OCI-LY1 (cell line): ENCODE measurements at regions not wholly inside any gene's neighbourhood (a gene's known extent, or its start where the extent isn't known, plus 50 kb on each side); places are given as distances from the start of the nearest gene placed in this dataset.
A peak's percentile ranks its signal among the peaks of the same experiment; 100 is the strongest.

Experiments
- H2AFZ ChIP-seq: fragments of 200-600 bp; sonication (generic), shearing (Covaris generic); 2 replicates; pipeline ENCODE4 v1.6.0; 2014; ENCODE audit warnings: antibody characterized with exemption, mild to moderate bottlenecking, low read length
- H3F3A ChIP-seq: fragments of 200-600 bp; sonication (generic), shearing (Covaris generic); 2 replicates; pipeline ENCODE4 v1.6.0; 2014; ENCODE audit warnings: mild to moderate bottlenecking, antibody characterized with exemption, low read length, moderate library complexity; ENCODE audit not compliant: insufficient read depth
- H3K27ac ChIP-seq: fragments of 200-600 bp; sonication (generic); 2 replicates; pipeline ENCODE4 v1.5.1; 2014; ENCODE audit warnings: low read length, mixed run types, mild to moderate bottlenecking, low read depth; ENCODE audit not compliant: poor library complexity, severe bottlenecking
- H3K27me3 ChIP-seq: fragments of 200-600 bp; sonication (generic); 2 replicates; pipeline ENCODE4 v1.6.0; 2014; ENCODE audit warnings: antibody characterized with exemption, mild to moderate bottlenecking, low read length, moderate library complexity; ENCODE audit not compliant: insufficient read depth
- H3K36me3 ChIP-seq: fragments of 200-600 bp; sonication (generic); 2 replicates; pipeline ENCODE4 v1.6.1; 2014; ENCODE audit warnings: mild to moderate bottlenecking, antibody characterized with exemption, low read length, moderate library complexity, mixed read lengths; ENCODE audit not compliant: insufficient read depth
- H3K4me1 ChIP-seq: fragments of 200-600 bp; sonication (generic); 2 replicates; pipeline ENCODE4 v1.5.1; 2014; ENCODE audit warnings: mild to moderate bottlenecking, low read length, moderate library complexity; ENCODE audit not compliant: insufficient read depth, severe bottlenecking
- H3K4me2 ChIP-seq: fragments of 200-600 bp; sonication (generic), shearing (Covaris generic); 2 replicates; pipeline ENCODE4 v1.6.1; 2014; ENCODE audit warnings: low read length
- H3K4me3 ChIP-seq: fragments of 200-600 bp; sonication (generic); 2 replicates; pipeline ENCODE4 v1.5.1; 2014; ENCODE audit warnings: low read length, low read depth, mild to moderate bottlenecking, mixed read lengths; ENCODE audit not compliant: poor library complexity, severe bottlenecking
- H3K79me2 ChIP-seq: fragments of 200-600 bp; shearing (Covaris generic); 2 replicates; pipeline ENCODE4 v1.6.1; 2016; ENCODE audit warnings: mixed run types, low read length, mixed read lengths; ENCODE audit not compliant: insufficient read depth
- H3K9ac ChIP-seq: fragments of 200-600 bp; sonication (generic), shearing (Covaris generic); 2 replicates; pipeline ENCODE4 v1.6.1; 2014; ENCODE audit warnings: mild to moderate bottlenecking, low read length, mixed read lengths
- H3K9me2 ChIP-seq: fragments of 200-600 bp; sonication (generic), shearing (Covaris generic); 2 replicates; pipeline ENCODE4 v1.6.1; 2014; ENCODE audit warnings: low read depth, mild to moderate bottlenecking, low read length, mixed read lengths
- H3K9me3 ChIP-seq: fragments of 200-600 bp; shearing (Covaris generic); 2 replicates; pipeline ENCODE4 v1.6.1; 2014; ENCODE audit warnings: low read length, mixed read lengths
- H4K20me1 ChIP-seq: fragments of 200-600 bp; sonication (generic), shearing (Covaris generic); 2 replicates; pipeline ENCODE4 v1.6.0; 2016; ENCODE audit warnings: mild to moderate bottlenecking, low read length; ENCODE audit not compliant: insufficient read depth
- EZH2 ChIP-seq: fragments of 200-600 bp; sonication (generic), shearing (Covaris generic); IDR thresholded peaks from 2 replicates; pipeline ENCODE4 v1.8.0; 2017; ENCODE audit warnings: borderline replicate concordance, mixed run types, mild to moderate bottlenecking, antibody characterized with exemption, low read length, moderate library complexity, mixed read lengths
- TF ChIP-seq, protein P1 (sequence below): fragments of 200-600 bp; sonication (generic), shearing (Covaris generic); IDR thresholded peaks from 2 replicates; pipeline ENCODE4 v1.5.1; 2017; ENCODE audit warnings: mild to moderate bottlenecking, antibody characterized with exemption, low read length, moderate library complexity, mixed read lengths

DNA sequence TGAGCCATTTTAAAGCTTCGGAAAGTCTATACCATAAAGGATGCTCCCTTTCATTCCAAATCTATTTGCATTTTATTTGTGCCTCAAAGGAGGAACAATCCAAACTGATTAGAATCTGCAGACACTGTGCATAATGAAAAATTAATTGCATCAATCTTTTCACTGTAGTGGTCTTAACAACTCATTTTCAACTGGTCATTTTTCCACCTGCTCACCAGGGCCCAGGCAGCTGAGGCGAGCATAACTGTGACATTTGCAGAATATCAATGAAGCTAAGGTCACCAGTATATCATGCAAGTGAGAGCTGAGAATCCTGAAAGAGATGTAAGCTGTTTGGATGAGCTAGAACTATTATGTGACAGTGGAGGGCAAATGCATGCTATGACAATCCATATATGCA, 387.3 kb upstream of the TECRL start:
- H3K4me1 ChIP-seq: no peaks in the 10 kb centered on the region
- no peaks in the 10 kb centered on the region for H3K79me2 ChIP-seq
- H3F3A ChIP-seq: no peaks in the 10 kb centered on the region
- no peak overlapping the region for H3K9ac ChIP-seq
- no peaks in the 10 kb centered on the region for H4K20me1 ChIP-seq
- H3K27me3 ChIP-seq: no peaks in the 10 kb centered on the region
- TF ChIP-seq, protein P1, sequence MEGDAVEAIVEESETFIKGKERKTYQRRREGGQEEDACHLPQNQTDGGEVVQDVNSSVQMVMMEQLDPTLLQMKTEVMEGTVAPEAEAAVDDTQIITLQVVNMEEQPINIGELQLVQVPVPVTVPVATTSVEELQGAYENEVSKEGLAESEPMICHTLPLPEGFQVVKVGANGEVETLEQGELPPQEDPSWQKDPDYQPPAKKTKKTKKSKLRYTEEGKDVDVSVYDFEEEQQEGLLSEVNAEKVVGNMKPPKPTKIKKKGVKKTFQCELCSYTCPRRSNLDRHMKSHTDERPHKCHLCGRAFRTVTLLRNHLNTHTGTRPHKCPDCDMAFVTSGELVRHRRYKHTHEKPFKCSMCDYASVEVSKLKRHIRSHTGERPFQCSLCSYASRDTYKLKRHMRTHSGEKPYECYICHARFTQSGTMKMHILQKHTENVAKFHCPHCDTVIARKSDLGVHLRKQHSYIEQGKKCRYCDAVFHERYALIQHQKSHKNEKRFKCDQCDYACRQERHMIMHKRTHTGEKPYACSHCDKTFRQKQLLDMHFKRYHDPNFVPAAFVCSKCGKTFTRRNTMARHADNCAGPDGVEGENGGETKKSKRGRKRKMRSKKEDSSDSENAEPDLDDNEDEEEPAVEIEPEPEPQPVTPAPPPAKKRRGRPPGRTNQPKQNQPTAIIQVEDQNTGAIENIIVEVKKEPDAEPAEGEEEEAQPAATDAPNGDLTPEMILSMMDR: no peak
- TF ChIP-seq EZH2: no peak
- H3K9me2 ChIP-seq: no peaks in the 10 kb centered on the region
- no peaks in the 10 kb centered on the region for H3K9me3 ChIP-seq
- H3K4me2 ChIP-seq: no peak overlapping the region
- H2AFZ ChIP-seq: no peak overlapping the region
- H3K27ac ChIP-seq: no peak overlapping the region
- no peak overlapping the region for H3K4me3 ChIP-seq
- no peaks in the 10 kb centered on the region for H3K36me3 ChIP-seq

GRCh38 chr4:64784125-64784524, 374.9 kb upstream of the TECRL start:
- Histone ChIP-seq H2AFZ (no peak overlapping the region), H3K4me2 (no peak overlapping the region), H3F3A (no peaks in the 10 kb centered on the region), H3K79me2 (no peaks in the 10 kb centered on the region), H3K36me3 (no peaks in the 10 kb centered on the region), H3K4me1 (no peaks in the 10 kb centered on the region), H4K20me1 (no peaks in the 10 kb centered on the region), H3K9ac (no peak overlapping the region), H3K9me3 (no peaks in the 10 kb centered on the region), H3K4me3 (no peak overlapping the region), H3K27ac (no peak overlapping the region), H3K9me2 (no peaks in the 10 kb centered on the region), H3K27me3 (no peaks in the 10 kb centered on the region)
- no peak for TF ChIP-seq EZH2
- TF ChIP-seq, protein P1: no peak

DNA sequence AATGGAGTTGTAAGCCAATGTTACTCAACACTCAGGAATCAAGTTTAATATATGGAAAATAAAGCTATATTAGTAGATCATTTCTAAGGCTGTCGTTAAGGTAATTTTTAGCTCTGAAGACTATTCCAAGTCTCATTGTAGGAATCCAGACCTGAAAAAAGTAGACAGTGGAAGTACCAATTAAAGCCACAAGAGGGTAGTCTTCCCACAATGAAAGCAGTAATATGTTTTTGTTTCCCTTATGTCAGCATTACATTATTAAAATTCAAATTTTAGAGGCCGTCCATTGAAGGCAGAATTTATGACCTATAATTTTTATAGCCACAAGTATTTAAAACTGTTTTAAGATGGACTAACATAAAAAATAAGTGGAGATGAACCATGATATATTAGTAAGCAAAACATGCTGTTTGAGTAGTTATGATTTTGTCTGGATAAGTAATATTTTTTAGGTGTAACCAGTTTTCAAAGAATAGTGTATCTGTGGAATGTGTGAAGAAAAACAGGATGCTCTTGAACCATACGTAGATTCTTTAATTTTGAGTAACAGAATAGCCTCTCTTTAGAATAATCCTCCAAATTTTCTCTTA, 372.6 kb upstream of the TECRL start:
- TF ChIP-seq, protein P1: peak; percentile 58; the same call in 1 of the 2 replicates
- no peak for TF ChIP-seq EZH2
- H3K27me3 ChIP-seq: no peaks in the 10 kb centered on the region
- no peaks in the 10 kb centered on the region for H3F3A ChIP-seq
- no peaks in the 10 kb centered on the region for H3K79me2 ChIP-seq
- H3K9me3 ChIP-seq: no peaks in the 10 kb centered on the region
- H3K9me2 ChIP-seq: no peaks in the 10 kb centered on the region
- no peaks in the 10 kb centered on the region for H3K4me1 ChIP-seq
- no peak overlapping the region for H3K4me2 ChIP-seq
- no peak overlapping the region for H3K9ac ChIP-seq
- no peaks in the 10 kb centered on the region for H4K20me1 ChIP-seq
- H3K36me3 ChIP-seq: no peaks in the 10 kb centered on the region
- H3K4me3 ChIP-seq: no peak overlapping the region
- no peak overlapping the region for H2AFZ ChIP-seq
- no peak overlapping the region for H3K27ac ChIP-seq
